Stimulated activated CD4-positive, alpha-beta T cell treated with anti-CD3 and anti-CD28 coated beads, Interleukin-4, amount 100 ng/mL, for 1 hour (primary cell): ENCODE measurements at regions not wholly inside any gene's neighbourhood (a gene's known extent, or its start where the extent isn't known, plus 50 kb on each side); places are given as distances from the start of the nearest gene placed in this dataset.

Source experiments
- DNase-seq: peaks from one replicate; pipeline ENCODE4 v3.0.0-alpha.2; 2020

GRCh38 chr13:31081316-31081715, 80.4 kb downstream of the HSPH1 start:
- no peak for DNase-seq

DNA sequence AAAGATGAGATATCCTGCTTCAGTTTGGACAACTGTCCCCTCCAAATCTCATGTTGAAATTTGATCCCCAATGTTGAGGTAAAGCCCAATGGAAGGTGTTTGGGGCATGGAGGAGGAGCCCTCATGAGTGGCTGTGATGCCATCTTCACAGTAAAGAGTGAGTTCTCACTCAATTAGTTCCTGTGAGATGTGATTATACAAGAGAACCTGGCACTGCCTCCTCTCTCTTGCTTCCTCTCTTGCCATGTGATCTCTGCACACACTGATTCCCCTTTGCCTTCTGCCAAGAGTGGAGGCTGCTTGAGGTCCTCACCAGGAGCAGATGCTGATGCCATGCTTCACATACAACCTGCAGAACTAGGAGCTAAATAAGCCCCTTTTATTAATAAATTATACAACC, 86.9 kb downstream of the HSPH1 start:
- DNase-seq = no peak

GRCh38 chr13:31073859-31074718, 87.6 kb downstream of the HSPH1 start:
- no peak for DNase-seq

DNA sequence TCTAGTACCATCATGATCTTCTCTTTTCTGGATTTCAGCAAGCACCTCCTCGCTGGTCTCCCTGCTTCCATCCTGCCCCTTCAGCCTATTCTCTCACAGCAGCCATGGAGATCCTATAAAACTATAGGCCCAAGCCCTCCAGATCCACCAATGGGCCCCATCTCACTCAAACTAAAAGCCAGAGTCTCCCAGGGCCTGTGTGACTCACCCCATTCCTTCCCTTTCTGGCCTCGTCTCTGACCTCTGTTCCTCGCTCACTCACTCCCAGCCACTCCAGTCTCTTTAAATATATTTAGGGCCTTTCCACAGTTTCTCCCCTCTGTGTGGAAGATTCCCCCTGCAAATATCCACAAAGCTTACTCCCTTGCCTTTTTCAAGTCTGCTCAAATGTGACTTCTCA, 89.7 kb downstream of the HSPH1 start:
- no peak for DNase-seq

DNA sequence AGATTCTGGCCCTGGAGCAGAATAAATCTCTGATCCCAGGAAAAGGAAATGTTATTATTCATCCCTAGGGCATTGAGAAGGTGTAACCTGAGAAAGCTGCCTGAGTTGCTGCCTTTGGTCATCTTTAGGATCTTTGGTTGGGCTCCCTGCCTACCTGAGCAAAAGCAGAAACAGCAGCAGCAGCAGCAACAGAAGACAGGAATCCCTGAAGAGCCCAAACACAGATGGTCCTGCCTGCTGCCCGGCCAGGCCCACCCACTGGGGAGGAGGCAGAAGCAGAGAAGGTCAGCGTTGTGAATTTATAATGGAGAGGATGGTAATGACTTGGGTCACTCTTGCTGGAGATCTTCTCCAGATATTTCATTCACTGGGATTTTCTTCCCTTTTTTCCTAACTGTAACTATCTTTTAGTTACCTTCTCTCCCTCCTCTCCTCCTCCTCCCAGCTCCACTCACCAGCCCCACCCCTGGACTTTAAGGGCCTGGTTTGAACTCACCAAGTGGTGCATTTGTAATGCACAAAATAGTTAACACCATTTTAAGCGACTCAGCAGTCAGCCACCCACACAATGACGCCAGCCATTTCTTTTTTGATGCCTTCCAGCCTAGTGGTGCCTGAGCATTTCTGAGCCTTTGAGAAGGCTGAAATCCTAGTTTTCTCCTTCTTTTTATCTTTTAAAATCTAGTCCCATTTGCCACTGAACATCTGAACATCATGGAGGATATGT, 91.7 kb downstream of the HSPH1 start:
- DNase-seq = no peak

- no peak for DNase-seq
These were observed 93.6 kb downstream of the HSPH1 start for GRCh38 chr13:31068119-31068423.

GRCh38 chr13:31067416-31068118, 94.1 kb downstream of the HSPH1 start:
- DNase-seq = no peak

DNA sequence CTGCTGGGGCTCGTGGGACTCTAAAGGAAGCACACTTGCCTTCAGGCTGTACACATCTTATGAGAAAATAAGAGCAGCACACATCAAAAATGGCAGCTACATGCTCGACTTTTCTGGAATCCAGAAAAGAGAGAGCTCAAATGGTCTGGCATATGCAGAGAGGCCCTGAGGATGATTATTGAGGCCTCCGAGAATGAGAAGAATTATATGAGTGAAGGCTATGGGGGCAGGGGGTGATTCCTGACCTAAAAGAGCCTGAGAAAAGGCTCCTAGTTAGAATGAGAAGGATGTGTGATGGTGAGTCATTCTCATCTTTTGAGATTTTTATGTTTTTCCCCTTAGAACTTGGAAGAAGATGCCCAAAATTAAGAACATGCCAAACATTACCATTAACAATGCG, 97.1 kb downstream of the HSPH1 start:
- no peak for DNase-seq

DNA sequence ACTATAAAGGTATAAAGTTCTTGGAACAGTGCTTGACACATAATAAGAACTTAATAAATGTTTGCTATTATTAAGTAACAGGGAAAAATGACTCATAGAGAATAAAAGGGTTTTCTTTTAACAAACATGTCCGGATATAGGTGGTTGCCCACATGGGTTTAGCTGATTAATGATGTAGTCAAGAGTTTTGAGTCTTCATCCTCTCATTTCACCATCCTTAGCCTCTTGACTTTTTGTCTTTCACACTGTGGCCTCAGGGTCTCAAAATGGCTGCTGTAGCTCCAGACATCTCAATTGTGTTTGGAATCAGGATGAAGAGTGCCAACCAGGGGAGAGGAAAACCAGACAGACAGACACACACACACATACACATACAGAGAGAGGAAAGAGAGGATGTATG, 97.9 kb downstream of the HSPH1 start:
- DNase-seq = no peak

GRCh38 chr13:31060655-31061054, 101.0 kb downstream of the HSPH1 start:
- no peak for DNase-seq

- DNase-seq = no peak
These were observed 101.5 kb downstream of the HSPH1 start for GRCh38 chr13:31060220-31060619.

- DNase-seq = no peak
These were observed 104.2 kb downstream of the HSPH1 start for GRCh38 chr13:31057403-31058033.

DNA sequence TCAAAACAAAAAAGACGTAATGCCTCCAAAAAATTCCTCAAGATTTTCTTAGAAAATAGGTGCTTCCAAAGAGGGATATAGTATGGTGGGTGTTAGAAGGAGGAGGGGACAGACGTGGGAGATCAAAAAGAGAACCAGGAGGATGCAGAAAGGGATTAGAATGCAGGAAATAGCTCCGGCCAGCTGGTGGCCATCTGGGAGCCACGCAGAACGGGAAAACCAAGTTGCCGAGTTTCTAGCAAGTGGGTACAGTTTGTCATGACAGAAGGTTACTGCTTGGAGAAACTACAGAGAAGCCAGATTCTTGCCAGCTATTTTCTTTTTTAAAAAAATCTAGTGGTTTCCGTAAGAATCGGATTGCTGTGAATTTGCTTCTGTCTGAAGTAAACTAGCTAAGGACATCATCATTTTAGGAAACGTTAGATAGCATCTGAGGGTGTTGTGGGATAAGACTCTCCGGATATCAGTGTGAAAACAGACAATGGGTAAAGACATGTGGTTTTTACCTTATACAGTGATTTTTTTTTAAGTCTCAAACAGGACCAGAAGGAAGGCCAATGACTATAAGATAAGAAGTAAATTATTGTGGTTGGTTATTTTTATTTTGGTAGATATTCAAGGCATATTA, 104.9 kb downstream of the HSPH1 start:
- DNase-seq = no peak

- DNase-seq = no peak
These were observed 106.1 kb downstream of the HSPH1 start for GRCh38 chr13:31055589-31055988.

GRCh38 chr13:31054632-31055031, 107.1 kb downstream of the HSPH1 start:
- no peak for DNase-seq

GRCh38 chr13:31053896-31054295, 107.8 kb downstream of the HSPH1 start:
- no peak for DNase-seq

- no peak for DNase-seq
These were observed 108.6 kb downstream of the HSPH1 start for GRCh38 chr13:31053091-31053490.

DNA sequence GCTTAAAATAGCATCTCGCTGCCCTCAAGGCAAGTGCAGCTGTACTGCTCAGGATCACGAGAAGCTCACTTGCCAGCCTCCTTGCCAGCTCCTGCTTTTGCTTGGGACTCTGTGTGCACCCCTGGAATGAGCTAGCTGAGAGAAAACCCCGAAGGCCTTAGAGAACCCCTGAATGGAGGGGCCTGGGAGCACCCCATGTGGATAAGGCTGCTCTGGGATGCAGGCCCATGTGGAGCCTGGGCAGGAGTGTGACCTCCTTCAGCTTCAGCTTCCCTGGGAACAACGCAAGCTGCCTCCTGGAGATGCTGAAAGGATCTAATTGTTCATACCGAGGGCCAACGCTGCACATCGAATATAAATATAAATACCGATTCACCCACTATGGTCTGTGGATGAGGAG, 109.2 kb downstream of the HSPH1 start:
- DNase-seq = no peak

- no peak for DNase-seq
These were observed 109.7 kb downstream of the HSPH1 start for GRCh38 chr13:31051999-31052398.

DNA sequence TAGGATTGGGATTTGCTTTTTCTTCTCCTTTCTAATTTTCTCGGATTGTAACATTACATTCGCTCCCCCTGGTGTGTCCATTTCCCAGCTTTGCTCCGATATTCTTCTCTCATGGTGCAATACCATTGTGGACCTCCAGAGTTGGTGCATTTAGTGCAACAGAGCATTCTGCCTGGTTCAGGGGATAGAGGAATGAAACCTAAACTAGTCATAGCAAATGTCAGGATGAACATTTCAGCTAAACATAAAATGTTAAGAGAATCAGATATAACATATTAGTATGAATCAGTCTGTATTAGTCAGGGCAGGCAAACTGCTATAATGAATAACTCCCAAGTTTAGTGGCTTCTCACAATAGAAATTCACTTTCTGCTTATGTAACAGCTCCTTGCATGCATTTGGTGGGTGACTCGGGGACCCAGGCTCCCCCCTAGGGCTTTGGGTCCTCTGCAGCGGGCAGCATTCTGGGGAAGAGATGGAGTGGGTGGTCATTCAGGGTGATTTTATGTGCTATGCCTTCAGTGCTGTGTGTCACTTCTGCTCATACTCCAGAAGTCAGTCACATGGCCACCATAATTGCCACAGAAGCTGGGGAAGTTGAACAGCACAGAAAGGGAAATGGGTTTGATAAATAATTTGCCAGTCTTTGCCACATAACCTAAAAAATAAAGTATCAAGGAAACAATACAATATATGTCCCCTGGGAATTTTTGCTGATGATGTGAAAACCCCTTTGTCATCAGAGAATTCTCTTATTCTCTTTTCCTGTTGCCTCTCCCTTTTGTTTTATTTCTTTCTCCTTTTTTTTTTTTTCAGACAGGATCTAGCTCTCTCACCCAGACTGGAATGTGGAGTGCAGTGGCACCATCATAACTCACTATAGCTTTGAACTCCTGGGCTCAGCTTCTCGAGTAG, 111.0 kb downstream of the HSPH1 start:
- DNase-seq = no peak

- DNase-seq = no peak
These were observed 111.9 kb downstream of the HSPH1 start for GRCh38 chr13:31049833-31050232.

- no peak for DNase-seq
These were observed 112.6 kb downstream of the HSPH1 start for GRCh38 chr13:31049083-31049482.
